ENCODE measurements at regions not wholly inside any gene's neighbourhood (a gene's known extent, or its start where the extent isn't known, plus 50 kb on each side); places are given as distances from the start of the nearest gene placed in this dataset.
A peak's percentile ranks its signal among the peaks of the same experiment; 100 is the strongest.

DNA sequence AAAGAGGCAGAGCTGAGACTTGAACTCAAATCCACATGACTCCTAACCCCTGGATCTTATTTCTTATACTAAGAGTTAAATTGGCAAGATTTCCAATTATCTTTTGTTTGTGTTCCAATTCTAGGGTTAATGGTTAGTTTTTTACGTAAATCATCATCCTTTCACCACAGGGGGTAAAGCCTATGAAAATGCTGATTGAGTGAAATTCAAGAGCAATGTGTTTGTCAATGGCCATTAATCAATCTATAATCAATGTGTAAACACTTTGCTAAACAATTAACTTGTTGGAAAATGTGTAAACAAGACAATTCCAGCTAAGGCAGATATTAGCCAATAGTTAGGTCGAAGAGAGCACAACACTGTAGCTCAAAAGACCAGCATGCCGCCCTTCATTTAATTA is 376.5 kb upstream of the ACVR2A start:
- no peak overlapping the region for H2BK15ac ChIP-seq (ENCODE audit: low read depth, low read length)
- no peak overlapping the region for H2BK20ac ChIP-seq (ENCODE audit: low read depth, low read length, poor library complexity, severe bottlenecking)
- H3K79me1 ChIP-seq (ENCODE audit: insufficient read depth, low read depth, low read length, poor library complexity, severe bottlenecking), result no peaks in the 10 kb centered on the region
- Mint-ChIP-seq H3K4me3 (no peak overlapping the region), H3K9me3 (no peaks in the 10 kb centered on the region), H3K4me1 (peaks cover 46% of the 10 kb centered on the region in 2 experiments), H3K36me3 (ENCODE audit: insufficient read depth in 1 of 3, low read depth in 3 of 3) (0 out of 7 replicates have a peak, but pooled peaks cover 0 to 3% (median 0%) of the 10 kb centered on the region in 3 experiments), H3K27me3 (ENCODE audit: low read depth) (no peaks in the 10 kb centered on the region), H3K27ac (peak overlapping the region in 2 of 3 experiments; percentile 23 to 57; a peak in 2 of 7 replicates)
- H3K23ac ChIP-seq (ENCODE audit: insufficient read length, low read depth, low read length), result no peak overlapping the region
- no peak for DNase-seq
- no peak overlapping the region for H2BK120ac ChIP-seq (ENCODE audit: low read depth, low read length, poor library complexity, severe bottlenecking)
- H2AK5ac ChIP-seq (ENCODE audit: insufficient read length, low read length), result no peak overlapping the region
- no peak overlapping the region for H3K4me2 ChIP-seq (ENCODE audit: insufficient read depth, insufficient read length, low read length)
- no peak overlapping the region for H3K9ac ChIP-seq (ENCODE audit: extremely low read depth, insufficient read length, low read length)
- TF ChIP-seq, protein P1, sequence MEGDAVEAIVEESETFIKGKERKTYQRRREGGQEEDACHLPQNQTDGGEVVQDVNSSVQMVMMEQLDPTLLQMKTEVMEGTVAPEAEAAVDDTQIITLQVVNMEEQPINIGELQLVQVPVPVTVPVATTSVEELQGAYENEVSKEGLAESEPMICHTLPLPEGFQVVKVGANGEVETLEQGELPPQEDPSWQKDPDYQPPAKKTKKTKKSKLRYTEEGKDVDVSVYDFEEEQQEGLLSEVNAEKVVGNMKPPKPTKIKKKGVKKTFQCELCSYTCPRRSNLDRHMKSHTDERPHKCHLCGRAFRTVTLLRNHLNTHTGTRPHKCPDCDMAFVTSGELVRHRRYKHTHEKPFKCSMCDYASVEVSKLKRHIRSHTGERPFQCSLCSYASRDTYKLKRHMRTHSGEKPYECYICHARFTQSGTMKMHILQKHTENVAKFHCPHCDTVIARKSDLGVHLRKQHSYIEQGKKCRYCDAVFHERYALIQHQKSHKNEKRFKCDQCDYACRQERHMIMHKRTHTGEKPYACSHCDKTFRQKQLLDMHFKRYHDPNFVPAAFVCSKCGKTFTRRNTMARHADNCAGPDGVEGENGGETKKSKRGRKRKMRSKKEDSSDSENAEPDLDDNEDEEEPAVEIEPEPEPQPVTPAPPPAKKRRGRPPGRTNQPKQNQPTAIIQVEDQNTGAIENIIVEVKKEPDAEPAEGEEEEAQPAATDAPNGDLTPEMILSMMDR (conservative IDR thresholded peaks at IDR 0.05), result no peak
- no peak overlapping the region for H3K27ac ChIP-seq (ENCODE audit: insufficient read length, low read depth, low read length)
- no CpG with 5 or more reads among the region's 3 CpGs for WGBS (ENCODE audit: extremely low coverage, insufficient read length, low lambda C conversion rate)
- H3T11ph ChIP-seq (ENCODE audit: low read length), result no peak overlapping the region
- H4K20me1 ChIP-seq (ENCODE audit: control insufficient read depth, insufficient read depth, insufficient read length), result no peaks in the 10 kb centered on the region
- H3K56ac ChIP-seq (ENCODE audit: insufficient read length, low read depth, low read length), result no peak overlapping the region
- no peak overlapping the region for H3K14ac ChIP-seq (ENCODE audit: insufficient read depth, low read length)
- H3K9me3 ChIP-seq (ENCODE audit: control insufficient read depth, low read depth, low read length), result no peaks in the 10 kb centered on the region
- H2BK5ac ChIP-seq (ENCODE audit: insufficient read length, low read length), result no peak overlapping the region
- H3K23me2 ChIP-seq (ENCODE audit: insufficient read length, low read depth, low read length, poor library complexity, severe bottlenecking), result no peaks in the 10 kb centered on the region
- no peak overlapping the region for H4K5ac ChIP-seq (ENCODE audit: insufficient read length, low read depth, low read length)
- H3K79me2 ChIP-seq (ENCODE audit: insufficient read depth, low read length), result no peaks in the 10 kb centered on the region
- no peak overlapping the region for H2BK12ac ChIP-seq (ENCODE audit: insufficient read length, low read depth, low read length)
- H4K91ac ChIP-seq (ENCODE audit: insufficient read length, low read depth, low read length), result no peak overlapping the region
- no peak overlapping the region for H4K8ac ChIP-seq (replicated peaks; ENCODE audit: insufficient read length, low read depth, low read length)
- peaks cover 11% of the 10 kb centered on the region for H3K4me1 ChIP-seq (ENCODE audit: insufficient read depth, low read length)
- no peak overlapping the region for H3K18ac ChIP-seq (ENCODE audit: insufficient read length, low read depth, low read length)
- H3K4ac ChIP-seq (ENCODE audit: low read depth, low read length), result no peak overlapping the region
- no peaks in the 10 kb centered on the region for H3K27me3 ChIP-seq (ENCODE audit: insufficient read depth, low read length)
- no peak overlapping the region for H2AFZ ChIP-seq (ENCODE audit: low read length)
